ENCODE measurements at regions not wholly inside any gene's neighbourhood (a gene's known extent, or its start where the extent isn't known, plus 50 kb on each side); places are given as distances from the start of the nearest gene placed in this dataset.
"Not testable (repeated sequence)": the region's sequence is repeated elsewhere in the genome, so short reads cannot be mapped to it uniquely, and the experiment has no call there.

- DNase-seq = no peak
Measured at GRCh38 chr11:106517426-106517825, 440.0 kb downstream of the AASDHPPT start.

- DNase-seq = no peak
Measured at GRCh38 chr11:106520146-106520912, 442.9 kb downstream of the AASDHPPT start.

- no peak for DNase-seq
Measured at GRCh38 chr11:106520920-106521319, 443.5 kb downstream of the AASDHPPT start.

DNA sequence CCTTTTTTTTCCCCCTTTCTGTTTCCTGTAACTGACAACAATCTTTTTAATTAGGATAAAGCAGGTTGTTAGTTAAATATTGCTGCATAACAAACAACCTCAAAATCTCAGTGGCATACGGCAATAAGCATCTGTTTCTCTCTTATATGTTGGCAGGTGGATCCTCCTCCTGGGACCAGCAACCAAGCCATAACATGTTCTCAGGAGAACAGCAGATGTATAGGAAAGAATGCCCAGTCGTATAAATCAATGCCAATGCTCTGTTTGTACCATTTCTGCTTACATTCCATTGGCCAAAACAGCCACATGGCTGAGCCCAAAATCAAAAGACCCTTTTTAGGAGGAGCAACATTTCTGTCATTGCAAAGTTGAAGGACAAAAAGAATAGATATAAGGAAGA is 445.7 kb downstream of the AASDHPPT start:
- DNase-seq = no peak

GRCh38 chr11:106523921-106524320 is 446.5 kb downstream of the AASDHPPT start:
- no peak for DNase-seq

GRCh38 chr11:106524436-106524835 is 447.0 kb downstream of the AASDHPPT start:
- no peak for DNase-seq

DNA sequence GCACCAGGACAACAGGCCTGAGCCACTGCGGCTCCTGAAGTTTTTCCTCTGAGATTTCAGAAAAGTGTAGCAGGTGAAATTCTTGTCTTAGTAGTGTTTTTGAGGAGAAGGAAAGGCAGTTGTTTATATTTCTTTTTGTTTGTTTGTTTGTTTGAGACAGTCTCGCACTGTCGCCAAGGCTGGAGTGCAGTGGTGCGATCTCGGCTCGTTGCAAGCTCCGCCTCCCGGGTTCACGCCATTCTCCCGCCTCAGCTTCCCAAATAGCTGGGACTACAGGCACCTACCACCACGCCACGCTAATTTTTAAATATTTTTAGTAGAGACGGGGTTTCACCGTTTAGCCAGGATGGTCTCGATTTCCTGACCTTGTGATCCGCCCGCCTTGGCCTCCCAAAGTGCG is 454.2 kb downstream of the AASDHPPT start:
- DNase-seq = not testable (repeated sequence)

GRCh38 chr11:106533046-106533445 is 455.6 kb downstream of the AASDHPPT start:
- DNase-seq = no peak

GRCh38 chr11:106540001-106540400 is 462.5 kb downstream of the AASDHPPT start:
- no peak for DNase-seq

GRCh38 chr11:106548406-106548805 is 469.9 kb downstream of the GUCY1A2 start:
- no peak for DNase-seq

DNA sequence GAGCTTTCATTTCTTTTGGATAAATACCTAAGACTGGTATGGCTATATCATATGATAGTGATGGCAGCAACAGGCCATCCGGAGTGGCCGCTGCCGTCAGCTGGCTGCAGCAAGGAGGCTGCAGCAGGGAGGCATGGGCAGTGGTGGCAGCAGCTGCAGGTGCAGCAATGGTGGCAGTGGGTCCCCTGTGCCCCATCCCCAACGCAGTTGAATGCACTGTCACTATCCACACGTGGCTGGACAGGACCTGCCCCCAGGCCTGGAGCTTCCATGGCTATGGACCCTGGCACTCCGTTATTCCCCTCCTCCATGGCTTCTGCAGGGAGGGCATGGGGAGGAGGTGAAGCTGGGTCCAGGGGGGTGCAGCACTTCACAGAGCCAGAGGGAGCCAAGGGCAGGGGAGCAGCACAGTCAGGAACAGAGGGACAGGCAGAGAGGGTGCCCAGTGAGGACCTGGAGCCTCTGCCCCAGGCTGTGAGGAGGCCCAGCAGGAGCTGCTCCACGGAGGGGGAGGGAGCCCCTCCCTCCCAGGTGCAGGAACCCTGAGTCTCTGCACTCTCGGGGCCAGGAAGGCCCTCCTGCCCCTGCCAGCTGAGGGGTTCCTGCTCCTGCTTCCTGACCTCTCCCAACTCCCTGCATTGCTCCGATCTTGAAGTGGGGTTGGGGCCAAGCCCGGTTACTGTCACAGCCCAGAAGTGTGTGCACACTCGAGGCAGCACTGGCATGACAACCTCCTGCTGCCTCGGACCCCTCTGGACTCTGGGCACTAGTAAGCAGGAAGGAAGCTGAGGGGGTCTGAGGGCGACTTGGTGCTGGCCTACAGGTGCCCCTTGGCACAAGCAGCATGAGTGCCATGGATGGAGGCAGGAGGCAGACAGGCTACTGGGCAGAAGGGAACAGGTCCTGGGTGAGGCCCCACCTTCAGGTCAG is 466.3 kb downstream of the GUCY1A2 start:
- no peak for DNase-seq

DNA sequence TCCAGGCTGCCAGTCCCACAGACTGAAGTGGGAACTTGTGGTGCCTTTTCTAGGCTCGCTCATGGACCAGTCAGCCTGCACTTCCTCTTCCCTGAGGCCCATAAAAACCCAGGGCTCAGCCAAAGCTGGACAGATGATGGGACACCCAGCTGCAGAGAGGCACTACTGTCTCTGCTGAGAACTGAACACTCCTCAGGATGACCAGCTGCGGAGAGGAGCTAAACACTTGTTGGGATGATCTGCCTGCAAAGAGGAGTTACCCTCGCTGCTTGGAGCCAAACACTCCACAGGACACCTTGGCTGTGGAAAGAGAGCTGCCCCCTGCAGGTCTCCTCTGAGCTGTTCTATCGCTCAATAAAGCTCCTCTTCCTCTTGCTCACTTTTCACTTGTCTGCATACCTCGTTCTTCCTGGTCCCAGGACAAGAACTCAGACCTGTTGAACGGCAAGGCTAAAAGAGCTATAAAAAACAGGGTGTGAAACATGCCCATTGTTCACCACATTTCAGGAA is 465.5 kb downstream of the GUCY1A2 start:
- DNase-seq = no peak

DNA sequence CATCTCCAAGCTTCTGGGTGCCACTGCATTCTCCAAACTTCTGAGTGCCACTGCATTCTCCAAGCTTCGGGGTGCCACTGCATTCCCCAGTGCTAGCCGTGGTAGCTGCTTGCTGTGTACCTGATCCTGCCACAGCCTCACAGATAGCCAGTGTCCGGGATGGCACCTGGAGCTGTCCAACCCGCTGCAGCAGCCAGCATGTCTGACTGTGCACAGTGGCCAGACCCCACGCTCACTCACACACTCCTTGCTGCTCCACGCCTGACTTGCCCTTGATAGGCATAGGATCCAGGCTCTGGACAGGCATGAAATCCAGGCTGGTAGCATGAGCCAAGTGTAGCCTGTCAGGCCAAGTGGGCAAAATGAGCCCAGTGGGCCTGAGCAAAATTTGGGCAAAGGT is 465.0 kb downstream of the GUCY1A2 start:
- DNase-seq = no peak

DNA sequence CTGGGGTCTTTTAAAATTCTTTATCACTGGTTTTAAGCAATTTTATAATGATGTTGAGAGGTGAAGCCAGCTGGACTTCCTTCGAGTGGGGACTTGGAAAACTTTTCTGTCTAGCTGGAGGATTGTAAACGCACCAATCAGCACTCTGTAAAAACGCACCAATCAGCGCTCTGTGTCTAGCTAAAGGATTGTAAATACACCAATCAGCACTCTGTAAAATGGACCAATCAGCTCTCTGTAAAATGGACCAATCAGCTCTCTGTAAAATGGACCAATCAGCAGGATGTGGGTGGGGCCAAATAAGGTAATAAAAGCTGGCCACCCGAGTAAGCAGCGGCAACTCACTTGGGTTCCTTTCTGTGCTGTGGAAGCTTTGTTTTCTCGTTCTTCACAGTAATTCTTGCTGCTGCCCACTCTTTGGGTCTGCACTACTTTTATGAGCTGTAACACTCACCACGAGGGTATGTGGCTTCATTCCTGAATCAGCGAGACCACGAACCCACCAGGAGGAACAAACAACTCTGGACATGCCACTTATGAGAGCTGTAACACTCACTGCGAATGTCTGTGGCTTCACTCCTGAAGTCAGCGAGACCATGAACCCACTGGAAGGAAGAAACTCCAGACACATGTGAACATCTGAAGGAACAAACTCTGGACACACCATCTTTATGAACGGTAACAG is 462.6 kb downstream of the GUCY1A2 start:
- DNase-seq = not testable (repeated sequence)

GRCh38 chr11:106565326-106565725 is 452.9 kb downstream of the GUCY1A2 start:
- no peak for DNase-seq

- no peak for DNase-seq
Measured at GRCh38 chr11:106568632-106569031, 449.6 kb downstream of the GUCY1A2 start.

- DNase-seq = not testable (repeated sequence)
Measured at GRCh38 chr11:106577384-106577783, 440.9 kb downstream of the GUCY1A2 start.

DNA sequence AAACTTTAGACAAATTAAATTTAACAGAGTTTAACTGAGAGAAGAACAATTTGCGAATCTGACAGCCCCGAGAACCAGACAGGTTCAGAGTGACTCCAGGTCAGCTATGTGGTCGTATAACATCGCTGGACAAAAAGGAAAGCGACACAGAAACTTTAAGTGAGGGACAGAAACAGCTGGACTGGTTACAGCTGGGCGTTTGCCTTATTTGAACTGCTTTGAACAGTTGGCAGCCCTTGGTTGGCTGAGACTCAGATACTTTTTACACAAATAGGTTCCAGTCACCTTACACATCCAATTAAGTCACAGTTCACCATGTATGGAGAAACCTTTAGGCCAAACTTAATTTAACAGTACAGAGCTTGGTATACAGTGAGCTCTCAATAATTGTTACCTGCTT is 436.9 kb downstream of the GUCY1A2 start:
- no peak for DNase-seq

GRCh38 chr11:106585061-106585460 is 433.2 kb downstream of the GUCY1A2 start:
- DNase-seq = no peak

DNA sequence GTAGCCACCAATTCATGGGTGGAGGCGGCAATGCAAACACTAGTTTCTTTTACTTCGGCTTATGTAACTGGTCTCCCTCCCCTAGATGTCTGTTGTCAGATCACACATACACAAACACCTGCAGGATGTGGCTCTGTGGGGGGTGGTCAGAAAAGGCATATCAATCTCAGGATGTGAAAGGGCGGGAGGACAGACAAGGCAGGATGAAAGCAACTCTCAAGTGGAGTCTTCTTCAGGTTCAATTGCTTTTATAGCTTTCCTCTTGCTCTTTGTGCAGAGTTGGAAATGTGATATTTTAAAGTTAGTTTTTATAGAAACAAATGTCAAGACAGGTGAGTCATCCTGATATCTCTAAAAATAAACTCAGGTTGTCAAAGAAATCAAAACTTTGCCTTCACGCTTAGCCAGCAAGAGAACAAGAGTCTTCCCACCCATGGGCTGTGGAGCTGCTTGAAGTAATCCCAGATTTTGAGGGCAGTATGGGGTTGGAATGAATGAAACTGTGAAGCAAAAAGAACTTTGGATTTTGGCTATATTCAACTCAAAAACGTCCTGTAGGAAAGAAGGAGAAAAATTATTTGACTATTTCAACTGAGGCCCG is 423.4 kb downstream of the GUCY1A2 start:
- no peak for DNase-seq

DNA sequence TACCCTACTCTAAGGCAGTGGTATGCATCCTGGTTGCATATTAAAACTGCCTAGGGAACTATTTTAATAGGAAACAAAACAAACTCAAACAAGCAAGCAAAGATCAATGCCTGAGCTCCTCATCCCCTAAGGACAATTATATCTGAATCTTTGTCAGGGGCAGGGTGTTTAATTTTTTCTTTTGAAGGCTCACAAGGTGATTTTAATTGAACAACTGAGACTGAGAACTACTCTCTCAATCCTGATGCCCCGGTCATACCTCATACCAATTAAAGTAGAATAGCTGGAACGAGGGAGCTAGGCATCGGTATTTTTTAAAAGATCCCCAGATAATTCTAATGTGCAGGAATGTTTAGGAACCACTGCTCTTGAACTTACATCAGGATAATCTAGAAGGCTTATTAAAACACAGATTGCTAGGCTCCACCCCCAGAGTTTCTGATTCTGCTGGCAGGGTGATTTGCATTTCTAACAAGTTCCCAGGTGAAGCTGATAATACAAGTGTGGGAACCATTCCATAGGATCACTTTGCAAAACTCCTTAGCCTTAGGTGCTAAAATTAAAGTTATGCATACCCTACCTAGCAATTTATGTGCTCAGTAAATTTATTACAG is 416.5 kb downstream of the GUCY1A2 start:
- no peak for DNase-seq

DNA sequence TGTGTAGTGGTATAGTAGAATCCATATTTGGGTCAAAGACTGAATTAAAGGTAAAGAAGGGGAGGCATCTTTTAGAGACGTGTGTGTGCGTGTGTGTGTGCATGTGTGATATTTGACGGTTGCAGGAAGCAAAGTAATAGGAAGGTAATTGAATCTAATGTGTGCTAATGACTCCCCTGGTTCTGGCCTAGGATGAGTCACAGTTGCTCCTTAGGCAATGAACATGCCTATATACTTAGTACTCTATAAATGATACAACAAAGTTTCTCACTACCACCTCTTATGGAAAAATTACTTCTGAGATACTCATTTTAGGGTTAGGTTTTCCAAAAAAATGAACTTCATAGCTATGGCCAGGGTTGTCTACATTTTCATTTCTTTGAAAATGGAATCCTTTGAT is 409.6 kb downstream of the GUCY1A2 start:
- no peak for DNase-seq
